GM18505 (cell line): ENCODE measurements at regions not wholly inside any gene's neighbourhood (a gene's known extent, or its start where the extent isn't known, plus 50 kb on each side); places are given as distances from the start of the nearest gene placed in this dataset.

ENCODE experiments used
- ATAC-seq: cut with Tn5 transposase; IDR thresholded peaks from one replicate; pipeline ENCODE4 v1.9.1; 2021; ENCODE audit not compliant: unreplicated experiment
- POLR2A ChIP-seq: IDR thresholded peaks from 4 replicates; pipeline ENCODE4 v1.6.1; 2011; ENCODE audit warnings: borderline replicate concordance; ENCODE audit not compliant: insufficient read depth, insufficient read length; ENCODE audit errors: extremely low read depth

DNA sequence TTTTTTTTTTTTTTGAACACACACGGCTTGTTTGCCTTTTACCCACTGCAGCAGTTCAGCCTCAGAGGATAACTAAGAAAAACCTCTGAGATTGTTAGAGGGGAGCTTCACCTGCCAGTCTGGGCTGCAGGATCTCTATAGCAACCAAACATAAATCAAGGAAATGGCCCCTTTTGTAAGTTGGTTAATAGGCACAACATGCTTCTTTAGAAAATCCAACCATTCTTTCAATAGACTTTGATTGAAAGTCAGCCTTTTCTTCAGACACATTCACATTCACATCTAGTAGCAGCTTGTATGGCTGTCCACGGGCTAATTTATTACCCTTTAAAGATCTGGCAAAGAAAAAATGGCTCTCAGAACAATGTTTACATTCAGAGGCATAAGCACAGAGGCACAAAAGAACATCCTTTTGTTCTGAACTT is 136.6 kb upstream of the RARB start:
- no peak for ATAC-seq
- no peak for TF ChIP-seq POLR2A

DNA sequence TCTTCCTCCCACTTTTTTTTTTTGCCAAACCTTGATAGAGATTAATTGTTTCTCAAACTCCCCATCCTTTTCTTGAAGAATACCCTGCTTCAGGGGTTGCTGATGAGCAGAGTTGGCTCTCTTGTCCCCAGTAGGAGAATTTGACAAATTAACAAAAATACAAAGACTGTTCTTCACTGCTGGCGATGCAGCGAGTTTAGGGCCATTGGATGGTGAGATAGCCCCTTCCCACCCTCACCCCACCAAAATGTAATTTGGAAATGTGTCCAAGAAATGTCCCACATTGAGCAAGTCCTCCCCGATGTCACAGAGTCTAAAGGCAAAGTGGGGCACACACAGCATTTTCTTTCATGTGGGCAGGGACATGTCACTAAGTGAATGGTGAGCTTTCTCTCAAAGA is 136.0 kb upstream of the RARB start:
- no peak for ATAC-seq
- no peak for TF ChIP-seq POLR2A

DNA sequence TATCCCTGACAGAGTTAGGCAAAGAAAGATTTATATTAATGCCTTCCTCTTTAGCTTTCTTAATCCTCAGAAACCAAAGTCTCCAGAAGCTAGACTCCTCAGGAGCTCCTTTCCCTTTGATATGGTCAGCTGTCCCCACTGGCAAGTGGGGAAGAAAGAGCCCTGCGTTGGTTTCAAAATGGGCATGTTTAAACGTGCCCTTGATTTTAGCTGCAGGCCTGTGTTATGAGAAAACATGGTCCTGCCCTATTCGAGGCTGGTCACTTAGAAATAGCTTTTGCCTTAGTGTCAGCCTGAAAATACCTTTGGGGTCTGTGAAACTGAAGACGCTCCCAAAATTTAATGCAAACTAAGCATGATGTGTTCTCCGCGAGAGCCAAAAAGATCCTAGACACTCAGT is 135.5 kb upstream of the RARB start:
- TF ChIP-seq POLR2A: no peak
- ATAC-seq: no peak

DNA sequence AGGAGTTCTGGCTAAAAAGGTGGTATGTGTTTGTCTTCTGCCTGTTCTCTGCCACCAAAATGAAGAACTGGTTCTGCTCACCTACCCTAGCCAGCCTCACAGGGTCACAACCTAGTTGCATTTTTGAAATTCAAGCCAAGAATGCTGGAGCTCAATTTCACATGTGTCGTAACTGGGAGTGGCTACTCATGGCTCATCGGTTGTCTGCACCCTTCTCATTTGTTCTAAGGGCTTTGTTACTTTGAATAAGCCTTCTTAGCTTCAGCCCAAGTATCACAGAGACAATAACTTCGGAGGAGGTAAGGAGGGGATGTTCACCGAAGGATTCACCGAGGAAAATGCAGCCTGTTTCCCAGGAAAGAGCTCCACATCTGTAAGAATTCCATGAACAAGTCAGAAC is 134.3 kb upstream of the RARB start:
- ATAC-seq: no peak
- no peak for TF ChIP-seq POLR2A

DNA sequence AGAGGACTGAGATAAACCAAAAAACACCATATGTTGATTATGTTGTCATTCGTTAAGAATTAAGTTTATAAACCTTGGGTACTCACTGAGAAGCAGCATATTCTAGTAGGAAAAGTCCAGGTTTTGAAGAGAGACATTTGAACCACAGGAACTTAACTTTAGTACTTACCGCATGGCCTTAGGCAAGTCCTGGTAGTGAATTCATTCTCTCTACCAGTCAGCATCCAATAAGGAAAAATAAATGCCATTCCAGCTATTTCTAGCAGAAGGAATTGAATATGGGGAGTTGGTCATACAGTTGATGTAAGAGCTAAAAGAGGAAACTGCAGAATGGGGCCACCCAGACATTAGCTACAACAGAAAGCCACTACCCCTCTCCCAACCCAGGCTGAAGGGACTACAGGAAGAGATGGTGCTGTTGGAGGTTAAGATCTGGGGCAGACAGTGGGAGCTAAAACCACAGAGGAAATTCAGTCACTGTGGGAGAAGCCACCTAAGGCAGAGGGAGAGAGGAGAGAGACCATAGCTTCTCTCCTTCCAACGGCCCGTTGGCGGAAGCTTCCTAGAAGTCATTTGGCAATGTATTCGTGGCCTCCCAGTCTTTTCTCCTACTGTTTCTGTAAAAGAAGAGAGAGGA is 133.8 kb upstream of the RARB start:
- ATAC-seq: no peak
- no peak for TF ChIP-seq POLR2A

DNA sequence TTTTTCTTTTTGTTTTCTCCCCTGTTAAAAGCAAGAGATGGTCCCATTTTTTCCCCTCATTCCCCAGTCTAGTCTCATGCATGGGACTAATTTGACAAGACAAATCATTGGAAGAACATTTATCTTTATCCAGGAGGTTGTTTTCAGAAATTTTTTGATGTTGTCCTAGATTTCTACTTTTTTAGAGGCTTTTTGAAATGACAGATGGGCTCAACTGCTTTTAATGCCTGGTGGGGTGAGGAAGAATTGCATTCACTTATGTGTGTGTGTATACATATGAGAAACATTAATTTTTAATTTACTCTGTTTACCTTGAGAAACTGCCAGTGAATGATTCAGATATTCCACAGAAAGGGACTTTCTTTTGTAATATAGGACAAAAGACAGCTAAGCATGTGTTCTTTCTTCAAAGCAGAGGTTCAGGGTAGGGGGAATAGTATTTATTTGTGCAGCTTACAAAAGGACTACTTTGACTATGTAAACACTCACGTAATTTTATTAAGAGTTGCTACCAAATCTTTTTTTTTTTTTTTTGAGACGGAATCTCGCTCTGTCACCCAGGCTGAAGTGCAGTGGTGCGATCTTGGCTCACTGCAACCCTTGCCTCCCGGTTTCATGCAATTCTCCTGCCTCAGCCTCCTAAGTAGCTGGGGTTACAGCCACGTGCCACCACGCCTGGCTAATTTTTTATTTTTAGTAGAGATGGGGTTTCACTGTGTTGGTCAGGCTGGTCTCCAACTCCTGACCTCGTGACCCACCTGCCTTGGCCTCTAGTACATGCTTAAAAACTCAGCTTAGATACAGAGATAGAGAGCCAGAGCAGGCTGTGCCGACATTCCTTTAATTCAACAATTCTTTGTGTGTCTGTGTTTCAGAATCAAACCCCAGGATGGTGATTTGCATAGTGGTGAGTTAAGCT is 130.1 kb upstream of the RARB start:
- no peak for ATAC-seq
- no peak for TF ChIP-seq POLR2A

DNA sequence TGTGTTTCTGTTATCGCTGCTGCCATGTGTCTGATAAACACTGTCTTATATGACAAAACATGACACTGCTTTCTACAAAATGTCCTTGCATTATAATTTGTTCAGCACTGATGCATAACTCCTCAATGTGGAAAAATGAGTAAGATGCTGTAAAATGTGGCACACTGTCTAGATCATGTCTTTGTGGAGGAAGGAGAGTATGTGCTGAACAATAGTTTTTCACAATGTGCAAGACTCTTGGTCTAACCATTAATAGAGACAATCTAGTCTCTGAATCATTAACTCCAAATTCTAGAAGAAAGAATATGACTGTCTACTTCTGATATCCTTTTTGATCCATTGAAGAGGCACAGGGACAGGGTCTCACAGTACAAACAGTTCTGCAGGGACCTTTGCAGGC is 127.9 kb upstream of the RARB start:
- no peak for TF ChIP-seq POLR2A
- ATAC-seq: no peak

DNA sequence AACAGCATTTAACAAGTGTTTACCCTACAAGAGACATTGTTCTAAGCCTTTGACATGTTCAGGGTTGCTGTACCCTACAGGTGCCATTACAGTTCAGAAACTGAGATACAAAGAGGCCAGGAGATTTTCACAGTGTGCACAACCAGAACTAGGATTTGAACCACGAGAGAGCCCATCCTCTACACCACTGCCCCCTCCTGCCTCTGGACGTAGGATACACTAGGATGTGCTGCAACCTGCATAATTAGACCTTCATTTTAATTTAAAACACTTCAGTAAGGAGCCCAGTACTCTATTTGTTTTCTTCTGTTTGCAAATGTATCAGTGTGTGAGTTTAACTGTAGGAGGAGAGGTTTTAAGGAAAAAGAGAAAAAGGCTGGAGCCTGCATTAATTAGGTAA is 123.1 kb upstream of the RARB start:
- TF ChIP-seq POLR2A: no peak
- no peak for ATAC-seq

DNA sequence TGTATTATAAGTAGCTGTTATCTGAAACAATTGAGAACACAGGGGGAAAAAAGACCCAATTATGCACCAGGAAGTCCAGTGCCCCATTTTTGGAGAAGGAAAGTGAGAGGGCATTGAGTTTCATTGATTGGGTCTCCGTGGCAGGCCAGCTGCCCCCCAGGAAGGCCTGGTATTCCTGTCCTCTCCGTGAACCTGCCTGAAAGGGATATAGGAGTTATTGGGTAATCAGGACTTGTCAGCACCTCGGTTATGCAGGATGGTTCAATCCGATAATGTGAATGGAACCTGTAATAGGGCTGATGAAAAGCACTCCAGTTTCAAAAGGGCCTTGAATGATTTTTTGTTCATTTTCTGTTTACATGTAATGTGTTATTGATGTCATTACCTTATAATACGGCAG is 122.0 kb upstream of the RARB start:
- no peak for ATAC-seq
- TF ChIP-seq POLR2A: no peak

DNA sequence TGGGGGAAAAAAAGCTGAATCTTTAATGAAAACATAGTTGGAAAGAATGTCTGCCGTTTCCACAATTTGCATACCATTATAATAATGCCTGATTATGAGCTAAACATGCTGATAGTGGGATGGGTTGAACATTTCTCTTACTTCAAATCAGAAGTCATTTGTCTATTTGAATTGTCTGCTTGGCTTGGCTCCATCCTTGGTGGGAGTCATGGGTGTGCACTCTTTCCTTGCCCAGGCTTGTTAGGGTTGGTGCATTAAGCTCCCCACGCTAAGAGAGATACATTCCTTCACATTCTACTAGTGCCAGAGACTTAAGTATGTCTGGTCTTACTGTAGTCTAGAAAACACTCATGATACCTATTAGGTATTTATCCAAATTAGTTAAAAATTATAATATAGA is 121.4 kb upstream of the RARB start:
- ATAC-seq: no peak

DNA sequence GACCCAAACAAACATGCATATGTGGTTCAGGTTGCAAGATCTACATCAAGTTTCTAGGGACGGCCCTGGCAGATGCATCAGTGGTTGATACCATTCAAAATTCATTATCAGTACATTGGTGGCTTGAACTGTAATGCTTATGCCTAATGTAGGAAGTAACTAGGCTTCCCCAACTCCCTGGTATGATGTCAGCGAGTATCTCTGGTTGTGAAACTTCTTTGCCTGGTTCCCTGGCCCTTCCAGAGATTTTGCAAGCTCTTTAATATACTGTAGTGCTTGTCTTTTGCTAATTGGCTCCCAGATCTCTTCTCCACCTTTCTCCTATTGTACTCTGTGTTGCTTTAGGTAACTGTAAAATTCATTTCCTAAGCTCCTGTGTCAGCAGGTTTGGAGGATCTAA is 114.8 kb upstream of the RARB start:
- TF ChIP-seq POLR2A: no peak
- no peak for ATAC-seq

More for the DNA sequence above, 121.4 kb upstream of the RARB start:
- no peak for TF ChIP-seq POLR2A

DNA sequence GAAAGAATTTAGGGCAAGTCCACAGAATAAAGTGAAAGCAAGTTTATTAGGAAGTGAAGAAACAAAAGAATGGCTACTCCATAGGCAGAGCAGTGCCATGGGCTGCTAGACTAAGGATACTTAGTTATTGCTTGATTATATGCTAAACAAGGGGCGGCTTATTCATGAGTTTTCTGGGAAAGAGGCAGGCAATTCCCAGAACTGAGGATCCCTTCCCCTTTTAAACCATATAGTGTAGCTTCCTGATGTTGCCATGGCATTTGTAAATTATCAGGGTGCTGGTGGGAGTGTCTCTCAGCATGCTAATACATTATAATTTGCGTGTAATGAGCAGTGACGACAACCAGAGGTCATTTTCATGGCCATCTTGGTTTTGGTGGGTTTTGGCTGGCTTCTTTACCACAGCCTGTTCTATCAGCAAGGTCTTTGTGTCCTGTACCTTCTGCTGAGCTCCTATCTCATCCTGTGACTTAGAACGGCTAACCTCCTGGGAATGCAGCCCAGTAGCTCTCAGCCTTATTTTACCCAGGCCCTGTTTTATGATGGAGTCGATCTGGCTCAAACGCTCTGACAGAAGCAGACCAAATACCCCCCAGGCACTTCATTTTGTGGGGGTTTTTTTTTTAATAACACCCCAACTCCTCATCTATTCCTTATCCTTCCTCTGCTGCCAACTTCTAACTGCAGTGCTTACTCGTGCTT is 103.0 kb upstream of the RARB start:
- no peak for ATAC-seq
- TF ChIP-seq POLR2A: no peak

DNA sequence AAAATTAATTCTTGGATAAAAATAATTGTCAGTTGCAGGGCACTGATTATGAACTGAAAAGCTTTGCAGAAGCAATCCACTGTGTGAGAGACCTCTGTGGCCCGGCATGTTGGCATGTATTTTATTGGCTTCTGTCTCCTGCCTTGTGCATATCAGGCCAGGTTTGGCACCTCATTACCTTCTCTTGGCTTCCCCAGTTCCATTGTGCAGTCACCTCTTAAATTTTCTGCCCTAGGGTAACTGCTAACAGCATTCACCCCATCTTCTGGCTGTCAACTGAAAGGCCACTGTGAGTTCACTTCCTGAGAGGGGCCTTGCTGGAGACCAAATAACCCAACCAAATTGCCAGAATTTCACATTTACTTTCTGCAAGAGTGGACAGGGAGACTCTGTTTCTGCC is 92.7 kb upstream of the RARB start:
- TF ChIP-seq POLR2A: no peak
- no peak for ATAC-seq
